Smooth muscle cell (in vitro differentiated cells): ENCODE measurements at regions not wholly inside any gene's neighbourhood (a gene's known extent, or its start where the extent isn't known, plus 50 kb on each side); places are given as distances from the start of the nearest gene placed in this dataset.

Experiments
- DNase-seq: peaks from one replicate; lab custom pipeline; 2025; ENCODE audit not compliant: unreplicated experiment; lab: John Stamatoyannopoulos, UW
- H2AFZ ChIP-seq: fragments of 200-600 bp; sonication (generic); 2 replicates; pipeline ENCODE4 v1.6.0; 2016; ENCODE audit warnings: antibody characterized with exemption, low read depth, mild to moderate bottlenecking
- H3F3A ChIP-seq: fragments of 200-600 bp; sonication (generic); 2 replicates; pipeline ENCODE4 v1.6.0; 2017; ENCODE audit warnings: antibody characterized with exemption, low read depth
- H3K27ac ChIP-seq: fragments of 200-600 bp; sonication (generic); 2 replicates; pipeline ENCODE4 v1.5.1; 2016; ENCODE audit warnings: low read depth, mild to moderate bottlenecking
- H3K27me3 ChIP-seq: fragments of 200-600 bp; sonication (generic); 2 replicates; pipeline ENCODE4 v1.6.1; 2016; ENCODE audit warnings: low read depth, mild to moderate bottlenecking
- H3K36me3 ChIP-seq: fragments of 200-600 bp; sonication (generic); 2 replicates; pipeline ENCODE4 v1.5.1; 2016; ENCODE audit warnings: low read depth
- H3K4me1 ChIP-seq: fragments of 200-600 bp; sonication (generic); 2 replicates; pipeline ENCODE4 v1.5.1; 2016; ENCODE audit warnings: low read depth
- H3K4me2 ChIP-seq: fragments of 200-600 bp; sonication (generic); 2 replicates; pipeline ENCODE4 v1.6.0; 2016; ENCODE audit warnings: mild to moderate bottlenecking
- H3K4me3 ChIP-seq: fragments of 200-600 bp; sonication (generic); 2 replicates; pipeline ENCODE4 v1.5.1; 2016; ENCODE audit warnings: mild to moderate bottlenecking
- H3K79me2 ChIP-seq: fragments of 200-600 bp; sonication (generic); 2 replicates; pipeline ENCODE4 v1.6.0; 2016; ENCODE audit warnings: low read depth, mild to moderate bottlenecking
- H3K9ac ChIP-seq: fragments of 200-600 bp; sonication (generic); 2 replicates; pipeline ENCODE4 v1.6.0; 2016; ENCODE audit warnings: low read depth
- H3K9me3 ChIP-seq: fragments of 200-600 bp; sonication (generic); replicated peaks from 2 replicates; pipeline ENCODE4 v1.5.1; 2016; ENCODE audit warnings: low read depth
- H4K20me1 ChIP-seq: fragments of 200-600 bp; sonication (generic); 2 replicates; pipeline ENCODE4 v1.6.0; 2016; ENCODE audit warnings: low read depth
- CTCF ChIP-seq: fragments of 200-600 bp; sonication (generic); IDR thresholded peaks from 2 replicates; pipeline ENCODE4 v1.5.1; 2017; ENCODE audit warnings: borderline replicate concordance, mild to moderate bottlenecking, antibody characterized with exemption; ENCODE audit not compliant: insufficient read depth, poor library complexity, severe bottlenecking
- WGBS: methylation state at CpG from one replicate; pipeline ENCODE4 v1.1.7; 2016; ENCODE audit warnings: low lambda C conversion rate; 5-methylcytosine and 5-hydroxymethylcytosine counted together

GRCh38 chr2:37837628-37838328 is 87.3 kb upstream of the RMDN2 start:
- no peaks in the 10 kb centered on the region for H3K9me3 ChIP-seq
- H3K4me3 ChIP-seq, result no peak overlapping the region
- H3K4me1 ChIP-seq, result no peaks in the 10 kb centered on the region
- no peak for TF ChIP-seq CTCF
- H3K79me2 ChIP-seq, result no peaks in the 10 kb centered on the region
- no peak overlapping the region for H3K27ac ChIP-seq
- no peaks in the 10 kb centered on the region for H4K20me1 ChIP-seq
- no peaks in the 10 kb centered on the region for H3K27me3 ChIP-seq
- no peaks in the 10 kb centered on the region for H3F3A ChIP-seq
- no peaks in the 10 kb centered on the region for H3K36me3 ChIP-seq
- no peak overlapping the region for H3K4me2 ChIP-seq
- no peak for DNase-seq
- H3K9ac ChIP-seq, result no peak overlapping the region
- 45% methylated on average over 6 of the region's 6 CpGs for WGBS
- no peak overlapping the region for H2AFZ ChIP-seq

GRCh38 chr2:37838541-37839167 is 86.4 kb upstream of the RMDN2 start:
- H3K27ac ChIP-seq, result no peak overlapping the region
- no peaks in the 10 kb centered on the region for H3K36me3 ChIP-seq
- H3F3A ChIP-seq, result no peaks in the 10 kb centered on the region
- no peaks in the 10 kb centered on the region for H3K79me2 ChIP-seq
- H2AFZ ChIP-seq, result no peak overlapping the region
- H3K27me3 ChIP-seq, result no peaks in the 10 kb centered on the region
- no peaks in the 10 kb centered on the region for H3K9me3 ChIP-seq
- no peak overlapping the region for H3K4me2 ChIP-seq
- H3K4me1 ChIP-seq, result no peaks in the 10 kb centered on the region
- TF ChIP-seq CTCF, result no peak
- H3K4me3 ChIP-seq, result no peak overlapping the region
- H4K20me1 ChIP-seq, result no peaks in the 10 kb centered on the region
- no peak for DNase-seq
- H3K9ac ChIP-seq, result no peak overlapping the region
- 54% methylated on average over 7 of the region's 7 CpGs for WGBS

GRCh38 chr2:37839991-37840390 is 85.1 kb upstream of the RMDN2 start:
- Histone ChIP-seq H3K36me3 (no peaks in the 10 kb centered on the region), H3K9ac (no peak overlapping the region), H3K27me3 (no peaks in the 10 kb centered on the region), H3K79me2 (no peaks in the 10 kb centered on the region), H3K4me2 (no peak overlapping the region), H3K4me1 (no peaks in the 10 kb centered on the region), H3F3A (no peaks in the 10 kb centered on the region), H2AFZ (no peak overlapping the region), H3K9me3 (no peaks in the 10 kb centered on the region), H4K20me1 (no peaks in the 10 kb centered on the region), H3K27ac (no peak overlapping the region), H3K4me3 (no peak overlapping the region)
- 81% methylated on average over 3 of the region's 3 CpGs for WGBS
- no peak for TF ChIP-seq CTCF
- no peak for DNase-seq
